HepG2 (cell line): ENCODE measurements at regions not wholly inside any gene's neighbourhood (a gene's known extent, or its start where the extent isn't known, plus 50 kb on each side); places are given as distances from the start of the nearest gene placed in this dataset.

Experiments
- ATAC-seq: fragments of 200-7000 bp; cut with Tn5 transposase; 3 replicates; pipeline ENCODE4 v1.9.1; 2020; ENCODE audit warnings: mild to moderate bottlenecking, moderate library complexity
- BruUV-seq: library from RNA; stranded (reverse); fragments of 400-500 nt; replicated peaks from 2 replicates; lab custom pipeline; 2021; lab: Mats Ljungman, UMichigan
- CTCF ChIA-PET: fragments of 300-600 bp; formaldehyde crosslinking; extraction: SDS; loops from one replicate; lab custom pipeline; 2021; ENCODE audit warnings: low total read pairs, inconsistent platforms, low intra/inter-chr PET ratio; lab: Yijun Ruan, JAX
- POLR2A ChIA-PET: fragments of 350-600 bp; sonication (Branson Sonifier 250); formaldehyde crosslinking; loops from one replicate; lab custom pipeline; 2020; ENCODE audit warnings: antibody characterized with exemption, inconsistent platforms; lab: Yijun Ruan, JAX
- DNase-seq: peaks from one replicate; pipeline ENCODE4 v3.0.0-alpha.2; 2015; ENCODE audit warnings: low spot score
- FAIRE-seq: peaks from 3 replicates; lab custom pipeline; 2011; peaks lifted over from hg19 to GRCh38; lab: Jason Lieb, UNC
- H2AFZ ChIP-seq: one replicate; pipeline ENCODE4 v1.6.1; 2011; ENCODE audit warnings: low read length, inconsistent platforms
- H3K27ac ChIP-seq: fragments of 300-600 bp; 3 replicates; pipeline ENCODE4 v1.8.0; 2011; ENCODE audit warnings: mixed run types, mild to moderate bottlenecking, mixed read lengths, low read length, inconsistent platforms; ENCODE audit not compliant: insufficient read depth; ENCODE audit errors: extremely low read length
- H3K27me3 ChIP-seq, 2 experiments: fragments of 200-600 bp in 1 of 2; 2 replicates in 1 of 2; 3 replicates in 1 of 2; pipeline versions ENCODE4 v1.6.0 to v1.8.0; 2011; ENCODE audit warnings: low read length in 2 of 2, mild to moderate bottlenecking in 2 of 2, moderate library complexity in 2 of 2, inconsistent platforms in 1 of 2; ENCODE audit not compliant: insufficient read depth in 2 of 2, control insufficient read depth in 1 of 2
- H3K36me3 ChIP-seq, 2 experiments: fragments of 200-600 bp in 1 of 2; replicated peaks in 1 of 2; 2 replicates in 1 of 2; 3 replicates in 1 of 2; pipeline versions ENCODE4 v1.5.1 to v1.8.0; 2011; ENCODE audit warnings: low read length in 2 of 2, inconsistent platforms in 1 of 2; ENCODE audit not compliant: insufficient read depth in 2 of 2, control insufficient read depth in 1 of 2
- H3K4me1 ChIP-seq: 2 replicates; pipeline ENCODE4 v1.5.1; 2012; ENCODE audit warnings: low read length, inconsistent platforms; ENCODE audit not compliant: insufficient read depth
- H3K4me2 ChIP-seq: 2 replicates; pipeline ENCODE4 v1.6.0; 2011; ENCODE audit warnings: low read depth, low read length, inconsistent platforms
- H3K4me3 ChIP-seq, 3 experiments: fragments of 200-600 bp in 1 of 3; sonication (generic), shearing (Covaris generic) in 1 of 3; replicated peaks in 1 of 3; 2 replicates each; pipeline ENCODE4 v1.5.1; 2011 to 2016; ENCODE audit warnings: low read length in 3 of 3, inconsistent platforms in 2 of 3, low read depth in 2 of 3, mild to moderate bottlenecking in 2 of 3, control low read depth in 1 of 3, mixed read lengths in 1 of 3; ENCODE audit not compliant: insufficient read depth in 1 of 3
- H3K79me2 ChIP-seq: one replicate; pipeline ENCODE4 v1.6.1; 2011; ENCODE audit warnings: low read length, inconsistent platforms; ENCODE audit not compliant: insufficient read depth
- H3K9ac ChIP-seq: 2 replicates; pipeline ENCODE4 v1.6.0; 2011; ENCODE audit warnings: mild to moderate bottlenecking, low read depth, low read length, inconsistent platforms; ENCODE audit not compliant: insufficient read depth
- H3K9me3 ChIP-seq: 2 replicates; pipeline ENCODE4 v1.5.1; 2012; ENCODE audit warnings: mild to moderate bottlenecking, low read length
- H4K20me1 ChIP-seq: 2 replicates; pipeline ENCODE4 v1.6.0; 2011; ENCODE audit warnings: inconsistent platforms, mild to moderate bottlenecking, low read length, moderate library complexity; ENCODE audit not compliant: insufficient read depth
- HOXA3 ChIP-seq: sonication (generic); formaldehyde crosslinking; IDR thresholded peaks from 2 replicates; pipeline ENCODE4 v1.5.0; 2020; ENCODE audit warnings: missing genetic modification reagents
- STAG1 ChIP-seq: sonication (generic); formaldehyde crosslinking; IDR thresholded peaks from 2 replicates; pipeline ENCODE4 v1.4.0; 2020; ENCODE audit warnings: missing genetic modification reagents
- ZFP1 ChIP-seq: IDR thresholded peaks from 2 replicates; pipeline ENCODE4 v1.6.1; 2016
- ZNF619 ChIP-seq: sonication (generic); formaldehyde crosslinking; IDR thresholded peaks from 2 replicates; pipeline ENCODE4 v1.4.0; 2020; ENCODE audit warnings: mild to moderate bottlenecking, missing genetic modification reagents
- ZNF768 ChIP-seq: sonication (generic); formaldehyde crosslinking; IDR thresholded peaks from 2 replicates; pipeline ENCODE4 v1.4.0; 2020; ENCODE audit warnings: missing genetic modification reagents
- WGBS: methylation state at CpG from one replicate; pipeline ENCODE4 v1.1.6; 2017; ENCODE audit warnings: low lambda C conversion rate; 5-methylcytosine and 5-hydroxymethylcytosine counted together
- in situ Hi-C: cut with HindIII; loops from 2 replicates; pipeline ENCODE4 v1.10.0; 2017; ENCODE audit warnings: low pct_unique_long_range_greater_than_20kb; ENCODE audit not compliant: extremely low pct_ligation_motif_present
- intact Hi-C: fragments of 100-400 bp; cut with micrococcal nuclease; formaldehyde crosslinking; loops from one replicate; pipeline ENCODE4 v1.10.0; 2022; ENCODE audit not compliant: unreplicated experiment
- TF ChIP-seq, protein P1 (sequence below): sonication (generic); formaldehyde crosslinking; IDR thresholded peaks from 2 replicates; pipeline ENCODE4 v1.5.1; 2020; ENCODE audit warnings: missing genetic modification reagents, mild to moderate bottlenecking, borderline replicate concordance
- TF ChIP-seq, protein P2 (sequence below): sonication (generic); formaldehyde crosslinking; IDR thresholded peaks from 2 replicates; pipeline ENCODE4 v1.4.0; 2020; ENCODE audit warnings: missing genetic modification reagents, borderline replicate concordance
- TF ChIP-seq, protein P3 (sequence below): sonication (generic); formaldehyde crosslinking; IDR thresholded peaks from 2 replicates; pipeline ENCODE4 v1.5.0; 2020; ENCODE audit warnings: mild to moderate bottlenecking, missing genetic modification reagents, moderate library complexity

DNA sequence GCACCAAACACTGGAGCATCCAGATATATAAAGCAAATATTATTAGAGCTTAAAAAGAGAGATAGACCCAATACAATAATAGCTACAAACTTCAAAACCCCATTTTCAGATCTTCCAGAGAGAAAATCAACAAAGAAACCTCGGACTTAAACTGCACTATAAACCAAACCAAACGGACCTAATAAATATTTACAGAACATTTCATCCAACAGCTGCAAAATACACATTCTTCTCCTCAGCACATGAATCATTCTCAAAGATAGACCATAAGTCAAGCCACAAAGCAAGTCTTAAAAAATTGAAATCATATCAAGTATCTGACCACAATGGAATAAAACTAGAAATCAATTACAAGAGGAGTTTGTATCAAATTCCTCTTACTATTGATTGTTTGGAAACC lies 140.2 kb upstream of the OTOS start (continued):
- no peak for TF ChIP-seq STAG1
- no peak for TF ChIP-seq HOXA3 (CRISPR knock-in tag)
- TF ChIP-seq, protein P1, sequence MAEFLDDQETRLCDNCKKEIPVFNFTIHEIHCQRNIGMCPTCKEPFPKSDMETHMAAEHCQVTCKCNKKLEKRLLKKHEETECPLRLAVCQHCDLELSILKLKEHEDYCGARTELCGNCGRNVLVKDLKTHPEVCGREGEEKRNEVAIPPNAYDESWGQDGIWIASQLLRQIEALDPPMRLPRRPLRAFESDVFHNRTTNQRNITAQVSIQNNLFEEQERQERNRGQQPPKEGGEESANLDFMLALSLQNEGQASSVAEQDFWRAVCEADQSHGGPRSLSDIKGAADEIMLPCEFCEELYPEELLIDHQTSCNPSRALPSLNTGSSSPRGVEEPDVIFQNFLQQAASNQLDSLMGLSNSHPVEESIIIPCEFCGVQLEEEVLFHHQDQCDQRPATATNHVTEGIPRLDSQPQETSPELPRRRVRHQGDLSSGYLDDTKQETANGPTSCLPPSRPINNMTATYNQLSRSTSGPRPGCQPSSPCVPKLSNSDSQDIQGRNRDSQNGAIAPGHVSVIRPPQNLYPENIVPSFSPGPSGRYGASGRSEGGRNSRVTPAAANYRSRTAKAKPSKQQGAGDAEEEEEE (CRISPR knock-in tag), result no peak
- TF ChIP-seq ZNF619 (CRISPR knock-in tag), result no peak
- TF ChIP-seq, all 625 proteins: peak for 0

DNA sequence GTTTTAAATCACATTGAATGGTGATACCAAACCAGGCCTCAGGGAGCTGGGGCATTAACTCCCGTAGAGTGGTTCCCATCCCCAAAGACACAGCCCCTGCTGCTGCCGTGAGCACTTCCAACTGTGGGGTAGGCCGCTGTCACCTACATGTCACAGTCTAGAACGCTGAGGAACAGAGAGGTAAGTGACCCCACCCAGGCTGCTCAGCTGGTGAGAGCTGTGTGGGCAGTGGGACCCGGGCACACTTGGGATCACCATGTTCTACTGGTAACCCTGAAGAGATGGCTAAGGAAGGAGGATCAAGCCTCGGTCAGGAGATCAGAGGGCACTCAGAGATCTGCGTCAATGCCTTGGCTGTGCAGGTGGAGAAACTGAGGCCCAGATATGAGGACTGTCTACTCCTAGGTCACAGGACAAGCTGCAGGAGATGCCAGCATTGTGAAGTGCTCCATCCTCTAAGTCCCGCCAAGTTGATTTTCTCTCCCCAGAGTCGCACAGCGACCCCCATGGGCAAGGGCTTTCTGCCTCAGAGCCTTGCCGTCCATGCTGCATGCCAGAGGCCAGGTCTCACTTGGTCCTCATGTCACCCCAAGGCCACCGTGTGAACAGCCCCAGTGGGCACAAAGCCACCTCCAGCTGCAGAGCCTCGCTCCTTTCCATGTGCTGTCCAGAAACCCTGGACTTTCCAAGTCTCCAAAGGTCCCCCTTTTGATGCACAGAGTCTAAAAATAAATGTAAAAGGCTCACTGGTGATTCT lies 144.2 kb upstream of the OTOS start:
- ChIA-PET POLR2A (no interaction called here), CTCF (no interaction called here)
- in situ Hi-C loops, result no loop called here
- Histone ChIP-seq H3K9me3 (no peaks in the 10 kb centered on the region), H4K20me1 (no peaks in the 10 kb centered on the region), H2AFZ (no peak overlapping the region), H3K4me2 (no peak overlapping the region), H3K27ac (no peak overlapping the region), H3K79me2 (no peaks in the 10 kb centered on the region), H3K4me1 (no peaks in the 10 kb centered on the region), H3K4me3 (no peak overlapping the region), H3K27me3 (peaks cover 0 to 20% of the 10 kb centered on the region in 2 experiments; a peak in 3 of 5 replicates), H3K9ac (no peak overlapping the region), H3K36me3 (no peaks in the 10 kb centered on the region)
- BruUV-seq, result no TSS peak
- no peak; the same call in 2 of the 3 replicates for ATAC-seq
- no peak for FAIRE-seq
- TF ChIP-seq, protein P2, sequence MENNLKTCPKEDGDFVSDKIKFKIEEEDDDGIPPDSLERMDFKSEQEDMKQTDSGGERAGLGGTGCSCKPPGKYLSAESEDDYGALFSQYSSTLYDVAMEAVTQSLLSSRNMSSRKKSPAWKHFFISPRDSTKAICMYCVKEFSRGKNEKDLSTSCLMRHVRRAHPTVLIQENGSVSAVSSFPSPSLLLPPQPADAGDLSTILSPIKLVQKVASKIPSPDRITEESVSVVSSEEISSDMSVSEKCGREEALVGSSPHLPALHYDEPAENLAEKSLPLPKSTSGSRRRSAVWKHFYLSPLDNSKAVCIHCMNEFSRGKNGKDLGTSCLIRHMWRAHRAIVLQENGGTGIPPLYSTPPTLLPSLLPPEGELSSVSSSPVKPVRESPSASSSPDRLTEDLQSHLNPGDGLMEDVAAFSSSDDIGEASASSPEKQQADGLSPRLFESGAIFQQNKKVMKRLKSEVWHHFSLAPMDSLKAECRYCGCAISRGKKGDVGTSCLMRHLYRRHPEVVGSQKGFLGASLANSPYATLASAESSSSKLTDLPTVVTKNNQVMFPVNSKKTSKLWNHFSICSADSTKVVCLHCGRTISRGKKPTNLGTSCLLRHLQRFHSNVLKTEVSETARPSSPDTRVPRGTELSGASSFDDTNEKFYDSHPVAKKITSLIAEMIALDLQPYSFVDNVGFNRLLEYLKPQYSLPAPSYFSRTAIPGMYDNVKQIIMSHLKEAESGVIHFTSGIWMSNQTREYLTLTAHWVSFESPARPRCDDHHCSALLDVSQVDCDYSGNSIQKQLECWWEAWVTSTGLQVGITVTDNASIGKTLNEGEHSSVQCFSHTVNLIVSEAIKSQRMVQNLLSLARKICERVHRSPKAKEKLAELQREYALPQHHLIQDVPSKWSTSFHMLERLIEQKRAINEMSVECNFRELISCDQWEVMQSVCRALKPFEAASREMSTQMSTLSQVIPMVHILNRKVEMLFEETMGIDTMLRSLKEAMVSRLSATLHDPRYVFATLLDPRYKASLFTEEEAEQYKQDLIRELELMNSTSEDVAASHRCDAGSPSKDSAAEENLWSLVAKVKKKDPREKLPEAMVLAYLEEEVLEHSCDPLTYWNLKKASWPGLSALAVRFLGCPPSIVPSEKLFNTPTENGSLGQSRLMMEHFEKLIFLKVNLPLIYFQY (CRISPR knock-in tag), result no peak
- TF ChIP-seq, protein P3, sequence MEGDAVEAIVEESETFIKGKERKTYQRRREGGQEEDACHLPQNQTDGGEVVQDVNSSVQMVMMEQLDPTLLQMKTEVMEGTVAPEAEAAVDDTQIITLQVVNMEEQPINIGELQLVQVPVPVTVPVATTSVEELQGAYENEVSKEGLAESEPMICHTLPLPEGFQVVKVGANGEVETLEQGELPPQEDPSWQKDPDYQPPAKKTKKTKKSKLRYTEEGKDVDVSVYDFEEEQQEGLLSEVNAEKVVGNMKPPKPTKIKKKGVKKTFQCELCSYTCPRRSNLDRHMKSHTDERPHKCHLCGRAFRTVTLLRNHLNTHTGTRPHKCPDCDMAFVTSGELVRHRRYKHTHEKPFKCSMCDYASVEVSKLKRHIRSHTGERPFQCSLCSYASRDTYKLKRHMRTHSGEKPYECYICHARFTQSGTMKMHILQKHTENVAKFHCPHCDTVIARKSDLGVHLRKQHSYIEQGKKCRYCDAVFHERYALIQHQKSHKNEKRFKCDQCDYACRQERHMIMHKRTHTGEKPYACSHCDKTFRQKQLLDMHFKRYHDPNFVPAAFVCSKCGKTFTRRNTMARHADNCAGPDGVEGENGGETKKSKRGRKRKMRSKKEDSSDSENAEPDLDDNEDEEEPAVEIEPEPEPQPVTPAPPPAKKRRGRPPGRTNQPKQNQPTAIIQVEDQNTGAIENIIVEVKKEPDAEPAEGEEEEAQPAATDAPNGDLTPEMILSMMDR (CRISPR knock-in tag), result peak; percentile 28; the same call in 1 of the 2 replicates
- no peak for TF ChIP-seq ZFP1 (CRISPR knock-in tag)
- TF ChIP-seq ZNF768 (CRISPR knock-in tag), result peak; percentile 23; the same call in 1 of the 2 replicates
- 7% methylated on average over 9 of the region's 13 CpGs for WGBS
- intact Hi-C loops, result no loop called here
- DNase-seq, result no peak
